ENCODE measurements at regions not wholly inside any gene's neighbourhood (a gene's known extent, or its start where the extent isn't known, plus 50 kb on each side); places are given as distances from the start of the nearest gene placed in this dataset.

DNA sequence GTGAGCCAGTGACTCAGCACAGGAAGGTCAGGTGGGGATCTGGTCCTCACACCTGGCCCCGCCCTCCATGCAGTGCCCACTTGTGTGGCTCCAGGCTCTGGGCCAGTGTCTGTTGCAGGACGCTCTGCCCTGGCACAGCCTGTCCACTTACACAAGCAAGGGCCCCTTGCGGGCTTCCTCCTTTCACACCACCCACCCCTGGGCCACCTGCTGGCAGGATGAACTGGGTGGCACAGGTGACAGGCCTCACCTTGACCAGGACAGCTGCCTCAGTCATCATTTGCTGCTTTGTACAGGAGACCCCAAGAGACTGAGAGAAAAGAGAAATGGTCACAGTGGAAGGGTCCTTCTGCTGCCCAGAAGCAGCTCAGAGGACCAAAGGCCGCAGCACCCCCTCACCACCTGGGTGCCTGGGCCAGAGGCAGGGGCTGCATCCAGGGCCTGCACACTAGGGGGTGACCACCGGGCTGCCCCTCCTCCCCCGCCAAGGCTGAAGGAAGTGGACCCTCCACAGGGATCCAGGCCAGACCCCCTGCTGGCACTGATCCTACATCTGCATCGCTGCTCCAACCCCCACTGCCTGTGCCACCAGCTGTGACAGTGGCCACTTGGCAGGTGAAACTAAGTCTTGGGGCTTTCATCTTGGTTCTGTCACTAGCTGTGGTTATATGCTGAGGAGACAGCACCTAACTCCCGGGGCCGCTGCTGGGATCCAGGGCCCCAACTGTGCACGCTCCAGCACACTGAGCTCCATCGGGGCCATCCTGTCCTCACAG lies 110.3 kb downstream of the TUBA3C start:
- no peaks in the 10 kb centered on the region for H3K79me1 ChIP-seq (ENCODE audit: low read depth in 1 of 2, low read length in 2 of 2)
- H3K27me3 ChIP-seq (ENCODE audit: control insufficient read depth, insufficient read depth, low read length) = no peaks in the 10 kb centered on the region
- no peaks in the 10 kb centered on the region for H3K36me3 ChIP-seq (ENCODE audit: control insufficient read depth, insufficient read depth, low read length)
- intact Hi-C loops (cut with micrococcal nuclease) (no loop called here), in situ Hi-C loops (cut with MboI; ENCODE audit: low sequenced_read_pairs) (no loop called here), dilution Hi-C loops (cut with HindIII; ENCODE audit: low sequenced_read_pairs, unreplicated experiment) (no loop called here)
- no peak overlapping the region for H3K4ac ChIP-seq (ENCODE audit: low read depth, low read length)
- H3K23ac ChIP-seq (ENCODE audit: low read depth, low read length) = no peak overlapping the region
- H3K27ac ChIP-seq (ENCODE audit: insufficient read depth, low read length) = no peak overlapping the region
- POLR2A ChIA-PET (ENCODE audit: unreplicated experiment) = no interaction called here
- no peak overlapping the region for H2BK5ac ChIP-seq (ENCODE audit: low read depth, low read length, poor library complexity, severe bottlenecking)
- ATAC-seq (ENCODE audit: low read depth) (no peak), DNase-seq (no peak)
- no peak overlapping the region for H2BK15ac ChIP-seq (ENCODE audit: low read depth, low read length)
- no peak overlapping the region for H2BK20ac ChIP-seq (ENCODE audit: low read depth, low read length)
- CTCF ChIA-PET = no interaction called here
- no peaks in the 10 kb centered on the region for H4K20me1 ChIP-seq (ENCODE audit: insufficient read depth, low read length)
- no peaks in the 10 kb centered on the region for H3K4me1 ChIP-seq (ENCODE audit: control insufficient read depth, insufficient read depth, low read length)
- no peak overlapping the region for H2AFZ ChIP-seq (replicated peaks; ENCODE audit: low read length, poor library complexity)
- H2AK9ac ChIP-seq (replicated peaks; ENCODE audit: low read depth, low read length, poor library complexity) = no peak overlapping the region
- no peak overlapping the region for H4K8ac ChIP-seq (ENCODE audit: low read depth in 2 of 2, low read length in 2 of 2)
- H3K9ac ChIP-seq (ENCODE audit: low read depth, low read length) = no peak overlapping the region
- no peak overlapping the region for H3K4me2 ChIP-seq (ENCODE audit: low read depth, low read length)
- H2BK120ac ChIP-seq (ENCODE audit: low read depth, low read length) = no peak overlapping the region
- no peak overlapping the region for H3K14ac ChIP-seq (replicated peaks; ENCODE audit: low read depth, low read length)
- H3K4me3 ChIP-seq (ENCODE audit: insufficient read depth, low read depth, low read length) = no peak overlapping the region
- TF ChIP-seq MAFK (IDR thresholded peaks at IDR 0.05; ENCODE audit: low read depth, low read length) (no peak), CHD1 (IDR thresholded peaks at IDR 0.05; ENCODE audit: low read depth, low read length) (no peak), BHLHE40 (IDR thresholded peaks at IDR 0.05; ENCODE audit: low read depth, low read length) (no peak), SMC3 (IDR thresholded peaks at IDR 0.05; ENCODE audit: low read depth, low read length) (no peak), RCOR1 (IDR thresholded peaks at IDR 0.05; ENCODE audit: insufficient replicate concordance, low read length) (no peak), MAZ (IDR thresholded peaks at IDR 0.05; ENCODE audit: borderline replicate concordance, low read depth, low read length) (no peak), CEBPB (IDR thresholded peaks at IDR 0.05; ENCODE audit: low read depth, low read length) (no peak), MXI1 (IDR thresholded peaks at IDR 0.05; ENCODE audit: borderline replicate concordance, low read depth, low read length) (no peak), NFE2L2 (IDR thresholded peaks at IDR 0.05; ENCODE audit: low read depth, low read length) (no peak), FOS (IDR thresholded peaks at IDR 0.05; ENCODE audit: low read depth, low read length) (no peak), RFX5 (IDR thresholded peaks at IDR 0.05; ENCODE audit: low read depth, low read length) (no peak), CTCF (conservative IDR thresholded peaks at IDR 0.05; ENCODE audit: low read depth, low read length) (no peak), RAD21 (IDR thresholded peaks at IDR 0.05; ENCODE audit: low read length) (no peak)
- TF ChIP-seq, protein P1, sequence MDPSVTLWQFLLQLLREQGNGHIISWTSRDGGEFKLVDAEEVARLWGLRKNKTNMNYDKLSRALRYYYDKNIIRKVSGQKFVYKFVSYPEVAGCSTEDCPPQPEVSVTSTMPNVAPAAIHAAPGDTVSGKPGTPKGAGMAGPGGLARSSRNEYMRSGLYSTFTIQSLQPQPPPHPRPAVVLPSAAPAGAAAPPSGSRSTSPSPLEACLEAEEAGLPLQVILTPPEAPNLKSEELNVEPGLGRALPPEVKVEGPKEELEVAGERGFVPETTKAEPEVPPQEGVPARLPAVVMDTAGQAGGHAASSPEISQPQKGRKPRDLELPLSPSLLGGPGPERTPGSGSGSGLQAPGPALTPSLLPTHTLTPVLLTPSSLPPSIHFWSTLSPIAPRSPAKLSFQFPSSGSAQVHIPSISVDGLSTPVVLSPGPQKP (IDR thresholded peaks at IDR 0.05; ENCODE audit: borderline replicate concordance, low read depth, low read length) = no peak
- TF ChIP-seq, protein P2, sequence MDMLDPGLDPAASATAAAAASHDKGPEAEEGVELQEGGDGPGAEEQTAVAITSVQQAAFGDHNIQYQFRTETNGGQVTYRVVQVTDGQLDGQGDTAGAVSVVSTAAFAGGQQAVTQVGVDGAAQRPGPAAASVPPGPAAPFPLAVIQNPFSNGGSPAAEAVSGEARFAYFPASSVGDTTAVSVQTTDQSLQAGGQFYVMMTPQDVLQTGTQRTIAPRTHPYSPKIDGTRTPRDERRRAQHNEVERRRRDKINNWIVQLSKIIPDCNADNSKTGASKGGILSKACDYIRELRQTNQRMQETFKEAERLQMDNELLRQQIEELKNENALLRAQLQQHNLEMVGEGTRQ (IDR thresholded peaks at IDR 0.05; ENCODE audit: low read depth, low read length) = no peak
- no peak overlapping the region for H4K5ac ChIP-seq (ENCODE audit: low read depth, low read length)
- no peak overlapping the region for H3K18ac ChIP-seq (ENCODE audit: low read depth, low read length)
- no peak overlapping the region for H2AK5ac ChIP-seq (ENCODE audit: low read depth, low read length)
- BruUV-seq (replicated peaks) = no TSS peak
- peaks cover 28% of the 10 kb centered on the region; the same call in 1 of the 2 replicates for H3K9me3 ChIP-seq (ENCODE audit: control insufficient read depth, insufficient read depth, low read length)
- no peaks in the 10 kb centered on the region for H3K9me1 ChIP-seq (ENCODE audit: insufficient read depth, low read length)
- H3K56ac ChIP-seq (ENCODE audit: extremely low read depth, insufficient read depth, low read length) = no peak overlapping the region
- 83% methylated on average over 1 of the region's 11 CpGs; no CpG with 5 or more reads in 1 of the 2 experiments for WGBS, 2 experiments (ENCODE audit: extremely low coverage in 2 of 2, insufficient read length in 1 of 2)
- no peak overlapping the region for H4K91ac ChIP-seq (ENCODE audit: insufficient read depth, low read depth, low read length)
